ENCODE measurements at regions not wholly inside any gene's neighbourhood (a gene's known extent, or its start where the extent isn't known, plus 50 kb on each side); places are given as distances from the start of the nearest gene placed in this dataset.

- TF ChIP-seq CTCF (IDR thresholded peaks at IDR 0.05), result no peak
- no peak for TF ChIP-seq POLR2A (IDR thresholded peaks at IDR 0.05; ENCODE audit: low read depth)
These were observed 488.8 kb upstream of the FSHR start for GRCh38 chr2:49643149-49643548.

All from esophagus muscularis mucosa (tissue), 3 donors.